Heart right ventricle (tissue), 16 donors: ENCODE measurements at regions not wholly inside any gene's neighbourhood (a gene's known extent, or its start where the extent isn't known, plus 50 kb on each side); places are given as distances from the start of the nearest gene placed in this dataset.

Experiments used
- ATAC-seq, 8 donors: fragments of 200-7000 bp; cut with Tn5 transposase; one replicate each; pipeline ENCODE4 v1.9.1; 2020; ENCODE audit warnings: mild to moderate bottlenecking in 8 of 8, moderate library complexity in 8 of 8, moderate number of reproducible peaks in 1 of 8
- DNase-seq, 2 donors: peaks; one replicate each; pipeline ENCODE4 v3.0.0-alpha.2; 2020
- H3K27ac ChIP-seq, 10 donors: fragments of 200-600 bp; sonication (generic) in 2 of 10; one replicate each; pipeline versions ENCODE4 v1.5.0 to v1.8.0; 2020 to 2022; ENCODE audit warnings: mild to moderate bottlenecking in 3 of 10
- H3K27me3 ChIP-seq, 7 donors: fragments of 200-600 bp; one replicate each; pipeline ENCODE4 v1.8.0; 2021 to 2022; ENCODE audit warnings: mild to moderate bottlenecking in 2 of 7
- H3K36me3 ChIP-seq, 9 donors: fragments of 200-600 bp; sonication (generic) in 1 of 9; one replicate each; pipeline versions ENCODE4 v1.5.0 to v1.8.0; 2020 to 2022; ENCODE audit warnings: mild to moderate bottlenecking in 2 of 9
- H3K4me1 ChIP-seq, 9 donors: fragments of 200-600 bp; sonication (generic) in 1 of 9; one replicate each; pipeline versions ENCODE4 v1.5.0 to v1.8.0; 2020 to 2022; ENCODE audit warnings: mild to moderate bottlenecking in 4 of 9
- H3K4me3 ChIP-seq, 10 donors: fragments of 200-600 bp; sonication (generic) in 2 of 10; one replicate each; pipeline versions ENCODE4 v1.5.0 to v1.8.0; 2020 to 2022; ENCODE audit warnings: mild to moderate bottlenecking in 7 of 10, moderate library complexity in 2 of 10
- H3K9me3 ChIP-seq, 11 donors: fragments of 200-600 bp in 10 of 11; sonication (generic) in 2 of 11; one replicate each; pipeline versions ENCODE4 v1.5.0 to v1.8.0; 2013 to 2022; ENCODE audit warnings: mild to moderate bottlenecking in 2 of 11, control low read depth in 1 of 11, moderate library complexity in 1 of 11
- WGBS, 2 donors: extraction: QIAGEN DNeasy Blood & Tissue Kit; methylation state at CpG; one replicate each; pipeline ENCODE4 v1.1.7; 2013; ENCODE audit warnings: inconsistent platforms in 1 of 2; 5-methylcytosine and 5-hydroxymethylcytosine counted together
- intact Hi-C, 10 donors: fragments of 100-400 bp; cut with DNase I; formaldehyde crosslinking; loops; one replicate each; pipeline versions ENCODE4 v1.11.1 to v1.14.2; 2022
- TF ChIP-seq, protein P1 (sequence below), 9 donors: fragments of 200-600 bp; sonication (generic) in 2 of 9; IDR thresholded peaks; one replicate each; pipeline versions ENCODE4 v1.5.0 to v1.8.0; 2021 to 2022; ENCODE audit warnings: antibody characterized with exemption in 9 of 9, mild to moderate bottlenecking in 5 of 9, moderate library complexity in 1 of 9
- donor health status: Arrhythmogenic right ventricular cardiomyopathy.
- donor health status: ischemic (EF 13 %, LVEDD 7.1; RV severe dilation, severe dysfunction).
- donor health status: healthy with polysubstance abuse.
- donor health status: DM: no; HTN: yes; CAD: no.
- donor health status: DM: no; HTN: no; CAD: no.
- donor health status: ischemic (EF 25% LVEDD 6.9; RV normal size, moderate dysfunction).
- donor health status: ischemic (EF 25% LVEDD 5.7; RV mildly dilated, moderate dysfunction).
- donor health status: healthy.
- donor health status: DM: yes; HTN: yes; CAD: no.
- donor health status: Ischemic cardiomyopathy.
- donor health status: ischemic (EF 35%, LVEDD 5.7; RV mildly dilated, moderate dysfunction).
- donor health status: nonischemic (EF 11% LVEDD 7.7; RV severe dilation, severe dysfunction).
- donor health status: DM: yes; HTN: yes; CAD: no.
- donor health status: PGD.
- donor health status: ischemic (EF 29% LVEDD 5.4; RV normal size, mild dysfunction).
- donor health status: nonischemic (EF 23%, LVEDD 6.1; RV moderate dilation, normal function).

DNA sequence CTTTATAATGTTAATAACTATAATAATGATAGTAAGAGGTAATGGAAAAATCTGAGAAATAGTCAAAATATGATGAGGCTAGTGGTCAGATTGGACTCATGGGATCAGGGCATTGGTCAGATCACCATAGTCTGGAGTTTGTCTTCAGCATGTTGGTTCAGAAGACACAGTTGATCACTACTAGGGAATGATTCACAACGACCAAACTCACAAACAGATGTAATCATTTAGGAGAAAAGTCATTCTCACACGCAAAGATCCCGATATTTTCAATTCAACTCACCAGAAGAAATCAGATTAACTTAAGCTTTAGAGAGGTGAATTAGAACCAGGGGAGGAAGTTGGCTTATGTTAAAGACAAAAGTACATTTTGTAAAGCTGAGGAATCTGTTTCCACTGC is 131.8 kb downstream of the LURAP1L start:
- no peaks in the 10 kb centered on the region for H3K36me3 ChIP-seq
- H3K4me1 ChIP-seq, result no peaks in the 10 kb centered on the region
- H3K4me3 ChIP-seq, result no peak overlapping the region
- no peak for DNase-seq
- no peak overlapping the region for H3K27ac ChIP-seq
- ATAC-seq, result no peak
- TF ChIP-seq, protein P1, sequence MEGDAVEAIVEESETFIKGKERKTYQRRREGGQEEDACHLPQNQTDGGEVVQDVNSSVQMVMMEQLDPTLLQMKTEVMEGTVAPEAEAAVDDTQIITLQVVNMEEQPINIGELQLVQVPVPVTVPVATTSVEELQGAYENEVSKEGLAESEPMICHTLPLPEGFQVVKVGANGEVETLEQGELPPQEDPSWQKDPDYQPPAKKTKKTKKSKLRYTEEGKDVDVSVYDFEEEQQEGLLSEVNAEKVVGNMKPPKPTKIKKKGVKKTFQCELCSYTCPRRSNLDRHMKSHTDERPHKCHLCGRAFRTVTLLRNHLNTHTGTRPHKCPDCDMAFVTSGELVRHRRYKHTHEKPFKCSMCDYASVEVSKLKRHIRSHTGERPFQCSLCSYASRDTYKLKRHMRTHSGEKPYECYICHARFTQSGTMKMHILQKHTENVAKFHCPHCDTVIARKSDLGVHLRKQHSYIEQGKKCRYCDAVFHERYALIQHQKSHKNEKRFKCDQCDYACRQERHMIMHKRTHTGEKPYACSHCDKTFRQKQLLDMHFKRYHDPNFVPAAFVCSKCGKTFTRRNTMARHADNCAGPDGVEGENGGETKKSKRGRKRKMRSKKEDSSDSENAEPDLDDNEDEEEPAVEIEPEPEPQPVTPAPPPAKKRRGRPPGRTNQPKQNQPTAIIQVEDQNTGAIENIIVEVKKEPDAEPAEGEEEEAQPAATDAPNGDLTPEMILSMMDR (IDR thresholded peaks at IDR 0.05), result no peak
- intact Hi-C loops, result no loop called here
- no peaks in the 10 kb centered on the region for H3K27me3 ChIP-seq
- 79 to 84% methylated on average over 3 of the region's 3 CpGs for WGBS, 2 donors
- H3K9me3 ChIP-seq, result no peaks in the 10 kb centered on the region

DNA sequence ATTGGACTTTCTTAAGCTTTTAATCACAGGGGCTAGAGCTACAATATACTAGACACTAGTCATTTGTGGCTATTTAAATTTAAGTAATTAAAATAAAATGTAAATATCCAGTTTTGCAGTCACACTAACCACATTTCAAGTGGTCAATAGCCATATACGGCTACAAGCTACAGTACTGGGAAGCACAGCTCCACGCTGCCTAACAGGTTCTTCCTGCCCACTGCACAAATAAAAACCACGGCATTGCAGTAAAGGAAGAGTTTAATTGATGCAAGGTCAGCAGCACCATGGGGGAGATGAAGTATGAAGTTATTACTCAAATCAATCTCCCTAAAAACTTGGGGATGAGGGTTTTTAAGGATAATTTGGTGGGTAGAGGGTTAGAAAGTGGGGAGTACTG is 134.1 kb downstream of the LURAP1L start:
- H3K4me3 ChIP-seq, result no peak overlapping the region
- TF ChIP-seq, protein P1 (IDR thresholded peaks at IDR 0.05), result no peak
- ATAC-seq (no peak), DNase-seq (no peak)
- H3K27ac ChIP-seq, result no peak overlapping the region
- WGBS, 2 donors, result 88 to 94% methylated on average over 3 of the region's 3 CpGs
- no peaks in the 10 kb centered on the region for H3K27me3 ChIP-seq
- no peaks in the 10 kb centered on the region for H3K9me3 ChIP-seq
- H3K4me1 ChIP-seq, result no peaks in the 10 kb centered on the region
- intact Hi-C loops, result no loop called here
- no peaks in the 10 kb centered on the region for H3K36me3 ChIP-seq

DNA sequence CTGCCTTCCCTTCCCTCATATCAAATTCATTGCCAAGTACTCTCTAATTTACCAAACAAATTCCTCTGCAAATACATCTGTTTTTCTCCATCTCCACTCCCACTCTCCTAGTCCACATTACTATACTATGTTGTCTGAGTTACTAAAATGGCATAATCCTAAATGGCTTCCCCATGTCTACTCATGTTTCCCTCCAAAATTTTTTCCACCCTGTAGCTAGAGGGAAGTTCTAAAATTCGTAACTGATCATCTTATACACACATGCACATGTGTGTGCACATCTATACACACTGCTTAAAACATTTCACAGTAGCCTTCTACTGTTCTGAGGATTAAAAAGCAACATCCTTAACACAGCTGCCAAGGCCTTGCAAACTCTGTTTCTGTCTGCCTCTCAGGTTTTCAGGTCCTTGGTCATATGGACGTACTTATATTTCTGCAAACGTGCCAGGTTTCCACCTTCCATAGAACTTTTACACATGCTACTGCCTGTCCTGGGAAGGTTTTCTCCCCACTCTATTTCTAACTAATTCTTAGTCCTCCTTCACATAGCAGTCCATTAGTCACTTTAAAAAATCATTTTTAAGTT is 140.6 kb downstream of the LURAP1L start:
- H3K36me3 ChIP-seq, result no peaks in the 10 kb centered on the region
- 91 to 92% methylated on average over 3 of the region's 3 CpGs for WGBS, 2 donors
- H3K4me1 ChIP-seq, result no peaks in the 10 kb centered on the region
- no peak overlapping the region for H3K4me3 ChIP-seq
- intact Hi-C loops, result loop anchor here in 1 of 10 donors (10.0 kb wide), 1 partner anchor 59 kb away; no protein-coding TSS in a partner anchor
- no peaks in the 10 kb centered on the region for H3K9me3 ChIP-seq
- H3K27ac ChIP-seq, result no peak overlapping the region
- ATAC-seq (no peak), DNase-seq (no peak)
- TF ChIP-seq, protein P1 (IDR thresholded peaks at IDR 0.05), result no peak
- no peaks in the 10 kb centered on the region for H3K27me3 ChIP-seq

DNA sequence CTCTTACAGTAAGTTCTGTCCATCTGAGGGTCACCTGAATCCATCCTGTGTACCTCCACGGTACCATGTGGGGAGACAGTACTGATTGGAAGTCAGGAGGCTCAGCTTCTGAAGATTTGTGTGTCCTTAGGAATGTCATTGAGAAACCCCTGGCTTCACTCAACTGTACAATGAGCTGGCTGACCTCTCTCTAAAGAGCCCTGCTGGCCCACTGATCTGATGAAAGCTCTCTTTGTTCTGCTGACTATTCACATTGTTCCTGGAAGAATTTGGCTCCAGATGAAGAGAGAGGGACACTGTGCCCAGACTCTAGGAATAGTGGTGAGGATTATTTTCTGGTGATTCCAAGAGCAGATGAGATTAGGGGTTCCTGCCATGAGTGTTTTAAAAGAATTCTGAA is 141.2 kb downstream of the LURAP1L start:
- intact Hi-C loops, result loop anchor here in 1 of 10 donors (10.0 kb wide), 1 partner anchor 59 kb away; no protein-coding TSS in a partner anchor
- WGBS, 2 donors, result 43 to 52% methylated on average over 1 of the region's 1 CpG
- TF ChIP-seq, protein P1 (IDR thresholded peaks at IDR 0.05), result no peak

More for the DNA sequence above, 141.2 kb downstream of the LURAP1L start:
- Histone ChIP-seq H3K36me3 (no peaks in the 10 kb centered on the region), H3K9me3 (no peaks in the 10 kb centered on the region), H3K4me3 (no peak overlapping the region), H3K27ac (no peak overlapping the region), H3K27me3 (no peaks in the 10 kb centered on the region), H3K4me1 (no peaks in the 10 kb centered on the region)
- ATAC-seq, result peak in 4 of 8 donors; percentile 26 to 64 (median 54)
- no peak for DNase-seq
